Tibial nerve (tissue), 4 donors: ENCODE measurements at regions not wholly inside any gene's neighbourhood (a gene's known extent, or its start where the extent isn't known, plus 50 kb on each side); places are given as distances from the start of the nearest gene placed in this dataset.

ENCODE experiments used
- DNase-seq, 2 donors: peaks; one replicate each; pipeline ENCODE4 v3.0.0-alpha.2; 2019; ENCODE audit warnings: low spot score in 2 of 2
- H3K27ac ChIP-seq, 4 donors: fragments of 200-600 bp; sonication (generic) in 3 of 4; one replicate each; pipeline ENCODE4 v1.5.1; 2017 to 2019; ENCODE audit warnings: mild to moderate bottlenecking in 1 of 4
- H3K27me3 ChIP-seq, 2 donors: fragments of 200-600 bp; sonication (generic) in 1 of 2; one replicate each; pipeline versions ENCODE4 v1.5.1 to v1.6.0; 2017 to 2019
- H3K36me3 ChIP-seq, 3 donors: fragments of 200-600 bp; sonication (generic); one replicate each; pipeline ENCODE4 v1.5.1; 2018 to 2019
- H3K4me1 ChIP-seq, 4 donors: fragments of 200-600 bp; sonication (generic) in 3 of 4; one replicate each; pipeline ENCODE4 v1.5.1; 2017 to 2019
- H3K4me3 ChIP-seq, 4 donors: fragments of 200-600 bp; sonication (generic) in 3 of 4; one replicate each; pipeline ENCODE4 v1.5.1; 2017 to 2019; ENCODE audit warnings: mild to moderate bottlenecking in 1 of 4, moderate library complexity in 1 of 4
- H3K9me3 ChIP-seq, 4 donors: fragments of 200-600 bp; sonication (generic) in 3 of 4; one replicate each; pipeline ENCODE4 v1.5.1; 2017 to 2019
- EP300 ChIP-seq, 2 donors: sonication (generic); formaldehyde crosslinking; IDR thresholded peaks; one replicate each; pipeline ENCODE4 v1.6.1; 2017; ENCODE audit warnings: antibody characterized with exemption in 2 of 2, mild to moderate bottlenecking in 1 of 2
- POLR2A ChIP-seq, 2 donors: fragments of 450-650 bp; IDR thresholded peaks; one replicate each; pipeline ENCODE4 v1.6.1; 2017; ENCODE audit warnings: antibody characterized with exemption in 2 of 2, mild to moderate bottlenecking in 2 of 2, moderate library complexity in 2 of 2
- WGBS, 2 donors: methylation state at CpG; one replicate each; pipeline ENCODE4 v1.1.5; 2018; 5-methylcytosine and 5-hydroxymethylcytosine counted together
- TF ChIP-seq, protein P1 (sequence below), 5 experiments: fragments of 200-600 bp in 3 of 5; fragments of 450-650 bp in 2 of 5; sonication (generic) in 3 of 5; IDR thresholded peaks; one replicate each; pipeline ENCODE4 v1.5.1; 2016 to 2019; ENCODE audit warnings: antibody characterized with exemption in 5 of 5, mild to moderate bottlenecking in 3 of 5, moderate library complexity in 2 of 5

DNA sequence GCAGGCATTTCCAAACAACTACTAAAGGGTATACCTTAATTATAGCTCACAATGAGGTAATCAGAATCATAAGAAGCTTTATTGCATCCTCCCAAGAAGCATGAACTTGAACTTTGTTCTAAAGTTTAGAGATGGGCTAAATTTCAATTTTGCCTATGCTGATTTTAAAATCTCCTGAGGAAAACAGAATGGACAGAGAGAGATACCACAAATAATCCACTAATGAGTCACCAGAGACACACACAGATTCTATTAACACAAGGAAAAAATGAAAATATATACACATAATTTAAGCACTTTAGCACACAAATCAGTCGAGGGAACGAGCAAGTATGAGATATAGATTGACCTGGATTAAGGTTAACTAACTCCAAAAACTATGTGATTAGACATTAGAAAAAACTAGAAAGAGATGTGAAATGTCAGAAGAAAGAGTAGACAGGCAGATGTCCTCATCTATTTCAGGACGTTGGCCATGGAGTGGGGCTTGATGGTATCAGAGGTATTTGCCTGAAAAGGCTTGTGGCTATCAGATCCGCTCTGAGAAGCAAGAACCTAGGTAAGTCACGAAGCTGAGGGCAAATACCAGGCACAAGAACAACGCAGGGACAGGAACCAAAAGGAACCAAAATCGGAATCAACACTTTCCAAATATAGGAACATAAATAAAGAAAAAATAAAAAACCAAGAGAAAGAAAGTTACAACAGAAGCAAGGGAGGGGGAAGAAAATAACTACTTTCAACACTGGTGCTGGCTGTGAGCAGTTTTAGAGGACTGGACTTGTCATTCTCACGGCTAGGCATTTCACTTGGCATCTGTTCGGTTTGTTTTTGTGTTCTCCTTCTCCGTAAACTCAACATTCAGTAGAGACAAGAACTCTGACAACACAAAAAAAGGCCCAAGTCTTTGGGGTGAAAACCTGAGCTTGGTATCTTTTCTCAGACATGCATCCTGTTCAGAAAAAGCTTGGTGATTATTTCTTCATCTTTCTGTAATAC lies 294.6 kb upstream of the PUM3 start:
- Histone ChIP-seq H3K4me3 (no peak overlapping the region), H3K36me3 (no peaks in the 10 kb centered on the region), H3K27me3 (no peaks in the 10 kb centered on the region), H3K27ac (no peak overlapping the region), H3K4me1 (no peaks in the 10 kb centered on the region), H3K9me3 (peaks cover 0 to 16% (median 0%) of the 10 kb centered on the region in 4 donors)
- DNase-seq, result no peak
- 63 to 69% methylated on average over 10 of the region's 10 CpGs for WGBS, 2 donors
- TF ChIP-seq EP300 (IDR thresholded peaks at IDR 0.05) (no peak), POLR2A (IDR thresholded peaks at IDR 0.05) (no peak)
- TF ChIP-seq, protein P1, sequence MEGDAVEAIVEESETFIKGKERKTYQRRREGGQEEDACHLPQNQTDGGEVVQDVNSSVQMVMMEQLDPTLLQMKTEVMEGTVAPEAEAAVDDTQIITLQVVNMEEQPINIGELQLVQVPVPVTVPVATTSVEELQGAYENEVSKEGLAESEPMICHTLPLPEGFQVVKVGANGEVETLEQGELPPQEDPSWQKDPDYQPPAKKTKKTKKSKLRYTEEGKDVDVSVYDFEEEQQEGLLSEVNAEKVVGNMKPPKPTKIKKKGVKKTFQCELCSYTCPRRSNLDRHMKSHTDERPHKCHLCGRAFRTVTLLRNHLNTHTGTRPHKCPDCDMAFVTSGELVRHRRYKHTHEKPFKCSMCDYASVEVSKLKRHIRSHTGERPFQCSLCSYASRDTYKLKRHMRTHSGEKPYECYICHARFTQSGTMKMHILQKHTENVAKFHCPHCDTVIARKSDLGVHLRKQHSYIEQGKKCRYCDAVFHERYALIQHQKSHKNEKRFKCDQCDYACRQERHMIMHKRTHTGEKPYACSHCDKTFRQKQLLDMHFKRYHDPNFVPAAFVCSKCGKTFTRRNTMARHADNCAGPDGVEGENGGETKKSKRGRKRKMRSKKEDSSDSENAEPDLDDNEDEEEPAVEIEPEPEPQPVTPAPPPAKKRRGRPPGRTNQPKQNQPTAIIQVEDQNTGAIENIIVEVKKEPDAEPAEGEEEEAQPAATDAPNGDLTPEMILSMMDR (IDR thresholded peaks at IDR 0.05), result no peak

DNA sequence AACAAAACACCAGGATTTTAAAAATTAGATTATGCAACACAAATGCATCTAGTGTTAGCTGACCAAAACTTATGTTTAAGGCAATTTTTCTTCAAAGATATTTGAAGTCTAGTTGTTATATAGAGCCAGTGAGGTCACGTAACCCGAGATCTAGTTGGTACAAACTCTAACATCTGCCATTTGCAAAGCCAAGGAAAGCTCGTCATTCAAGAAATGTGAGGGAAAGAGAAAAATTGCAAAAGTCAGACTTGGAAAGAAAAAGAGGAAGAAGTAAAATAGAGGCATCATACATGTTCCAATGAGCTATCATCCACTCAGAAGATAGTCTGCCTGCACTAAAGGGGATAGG lies 293.4 kb upstream of the PUM3 start:
- H3K9me3 ChIP-seq, result peaks cover 0 to 14% (median 0%) of the 10 kb centered on the region in 4 donors
- H3K27ac ChIP-seq, result no peak overlapping the region
- no peaks in the 10 kb centered on the region for H3K4me1 ChIP-seq
- H3K27me3 ChIP-seq, result no peaks in the 10 kb centered on the region
- no peak overlapping the region for H3K4me3 ChIP-seq
- TF ChIP-seq, protein P1 (IDR thresholded peaks at IDR 0.05), result no peak
- TF ChIP-seq POLR2A (IDR thresholded peaks at IDR 0.05) (no peak), EP300 (IDR thresholded peaks at IDR 0.05) (no peak)
- DNase-seq, result no peak
- no peaks in the 10 kb centered on the region for H3K36me3 ChIP-seq
- WGBS, 2 donors, result 40 to 55% methylated on average over 3 of the region's 3 CpGs

DNA sequence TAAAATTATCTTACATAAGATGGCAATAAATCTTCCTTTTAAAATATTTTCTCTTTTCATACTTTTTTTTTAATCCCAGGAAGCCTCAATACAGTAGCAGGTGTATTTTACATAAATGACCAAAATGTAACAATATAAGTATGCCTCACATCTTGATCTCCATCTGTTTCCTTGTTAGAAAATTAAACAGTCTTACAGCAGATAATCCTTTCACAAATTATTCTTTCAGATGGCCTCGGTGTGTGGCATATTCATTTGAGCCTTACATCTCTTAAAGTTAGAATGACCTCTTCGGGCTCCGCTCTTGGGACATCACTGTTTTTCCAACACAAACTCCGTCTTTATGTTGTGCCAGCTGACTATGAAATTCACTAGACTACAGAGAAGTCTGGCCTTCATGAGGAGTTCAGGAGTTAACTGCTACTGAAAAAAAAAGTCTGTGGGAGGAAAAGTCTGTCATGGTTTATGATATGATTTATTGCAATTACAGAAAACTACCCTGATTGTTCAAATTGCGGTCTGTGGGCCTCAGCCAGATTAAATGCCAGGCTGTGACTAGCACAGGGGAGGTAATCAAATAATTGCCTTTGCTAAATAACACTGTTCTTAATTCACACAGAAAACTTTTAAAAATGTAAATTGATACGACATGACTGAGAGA lies 292.9 kb upstream of the PUM3 start:
- H3K4me3 ChIP-seq, result no peak overlapping the region
- no peak for TF ChIP-seq POLR2A (IDR thresholded peaks at IDR 0.05)
- TF ChIP-seq, protein P1 (IDR thresholded peaks at IDR 0.05), result no peak
- no peak for TF ChIP-seq EP300 (IDR thresholded peaks at IDR 0.05)
- H3K36me3 ChIP-seq, result no peaks in the 10 kb centered on the region
- no peaks in the 10 kb centered on the region for H3K27me3 ChIP-seq
- no peaks in the 10 kb centered on the region for H3K4me1 ChIP-seq
- no peak overlapping the region for H3K27ac ChIP-seq
- H3K9me3 ChIP-seq, result peaks cover 0 to 14% (median 0%) of the 10 kb centered on the region in 4 donors
- 19 to 20% methylated on average over 6 of the region's 6 CpGs for WGBS, 2 donors
- no peak for DNase-seq

GRCh38 chr9:3136230-3136629 lies 292.3 kb upstream of the PUM3 start:
- Histone ChIP-seq H3K27me3 (no peaks in the 10 kb centered on the region), H3K27ac (no peak overlapping the region), H3K9me3 (peaks cover 0 to 14% (median 0%) of the 10 kb centered on the region in 4 donors), H3K4me1 (no peaks in the 10 kb centered on the region), H3K36me3 (no peaks in the 10 kb centered on the region), H3K4me3 (no peak overlapping the region)
- TF ChIP-seq, protein P1 (IDR thresholded peaks at IDR 0.05), result no peak
- no peak for TF ChIP-seq POLR2A (IDR thresholded peaks at IDR 0.05)
- no peak for TF ChIP-seq EP300 (IDR thresholded peaks at IDR 0.05)
- DNase-seq, result no peak
- WGBS, 2 donors, result 78 to 92% methylated on average over 1 of the region's 1 CpG

GRCh38 chr9:3127564-3127963 lies 283.7 kb upstream of the PUM3 start:
- TF ChIP-seq EP300 (IDR thresholded peaks at IDR 0.05) (no peak), POLR2A (IDR thresholded peaks at IDR 0.05) (no peak)
- TF ChIP-seq, protein P1 (IDR thresholded peaks at IDR 0.05), result no peak
- no peaks in the 10 kb centered on the region for H3K4me1 ChIP-seq
- no peaks in the 10 kb centered on the region for H3K36me3 ChIP-seq
- H3K27me3 ChIP-seq, result no peaks in the 10 kb centered on the region
- 63 to 76% methylated on average over 1 of the region's 1 CpG for WGBS, 2 donors
- peaks cover 0 to under 1% (median 0%) of the 10 kb centered on the region in 4 donors for H3K9me3 ChIP-seq
- no peak overlapping the region for H3K4me3 ChIP-seq
- no peak for DNase-seq
- H3K27ac ChIP-seq, result no peak overlapping the region
